IPS-18c (cell line): ENCODE measurements at regions not wholly inside any gene's neighbourhood (a gene's known extent, or its start where the extent isn't known, plus 50 kb on each side); places are given as distances from the start of the nearest gene placed in this dataset.
"Not testable (repeated sequence)": the region's sequence is repeated elsewhere in the genome, so short reads cannot be mapped to it uniquely, and the experiment has no call there.

ENCODE experiments used
- H3K4me3 ChIP-seq: 2 replicates; pipeline ENCODE4 v1.7.0; 2013; ENCODE audit warnings: low read depth, mild to moderate bottlenecking, low read length, moderate library complexity; ENCODE audit not compliant: insufficient read depth
- H3K9me3 ChIP-seq: one replicate; pipeline ENCODE4 v1.6.1; 2013; ENCODE audit warnings: mild to moderate bottlenecking, low read length, moderate library complexity; ENCODE audit not compliant: control insufficient read depth, insufficient read depth

DNA sequence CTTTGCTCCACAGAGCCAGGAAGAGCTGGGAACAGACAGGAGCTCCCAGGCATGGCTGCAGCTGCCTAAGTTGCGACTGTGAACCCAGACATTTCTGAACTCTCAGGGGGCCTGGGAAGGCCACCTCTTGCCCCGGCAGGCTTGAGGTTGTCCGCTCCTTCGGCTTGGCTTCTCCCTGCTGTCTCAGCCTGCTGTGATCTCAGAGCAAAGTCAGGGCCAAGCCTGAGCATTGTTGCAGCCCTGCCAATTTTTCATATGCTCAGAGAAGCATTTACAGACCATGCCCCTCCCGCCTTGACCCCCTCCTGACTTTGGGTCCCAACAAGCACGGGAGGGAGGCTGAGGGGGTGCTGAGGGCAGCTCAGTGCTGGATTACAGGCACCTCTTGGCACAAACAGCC is 1439.1 kb upstream of the FLRT2 start:
- no peak overlapping the region for H3K4me3 ChIP-seq
- H3K9me3 ChIP-seq = no peaks in the 10 kb centered on the region

- Histone ChIP-seq H3K4me3 (no peak overlapping the region), H3K9me3 (peaks cover 5% of the 10 kb centered on the region)
These were observed 1434.3 kb upstream of the FLRT2 start for GRCh38 chr14:84095681-84096080.

GRCh38 chr14:84098261-84098660 is 1431.7 kb upstream of the FLRT2 start:
- no peak overlapping the region for H3K4me3 ChIP-seq
- H3K9me3 ChIP-seq = peaks cover 5% of the 10 kb centered on the region

DNA sequence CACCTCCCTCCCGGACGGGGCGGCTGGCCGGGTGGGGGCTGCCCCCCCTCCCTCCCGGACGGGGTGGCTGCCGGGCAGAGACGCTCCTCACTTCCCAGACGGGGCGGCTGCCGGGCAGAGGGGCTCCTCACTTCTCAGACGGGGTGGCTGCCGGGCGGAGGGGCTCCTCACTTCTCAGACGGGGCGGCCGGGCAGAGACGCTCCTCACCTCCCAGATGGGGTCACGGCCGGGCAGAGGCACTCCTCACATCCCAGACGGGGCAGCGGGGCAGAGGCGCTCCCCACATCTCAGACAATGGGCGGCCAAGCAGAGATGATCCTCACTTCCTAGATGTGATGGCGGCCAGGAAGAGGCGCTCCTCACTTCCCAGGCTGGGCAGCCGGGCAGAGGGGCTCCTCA is 1430.4 kb upstream of the FLRT2 start:
- H3K4me3 ChIP-seq, H3K9me3 ChIP-seq: not testable (repeated sequence)

DNA sequence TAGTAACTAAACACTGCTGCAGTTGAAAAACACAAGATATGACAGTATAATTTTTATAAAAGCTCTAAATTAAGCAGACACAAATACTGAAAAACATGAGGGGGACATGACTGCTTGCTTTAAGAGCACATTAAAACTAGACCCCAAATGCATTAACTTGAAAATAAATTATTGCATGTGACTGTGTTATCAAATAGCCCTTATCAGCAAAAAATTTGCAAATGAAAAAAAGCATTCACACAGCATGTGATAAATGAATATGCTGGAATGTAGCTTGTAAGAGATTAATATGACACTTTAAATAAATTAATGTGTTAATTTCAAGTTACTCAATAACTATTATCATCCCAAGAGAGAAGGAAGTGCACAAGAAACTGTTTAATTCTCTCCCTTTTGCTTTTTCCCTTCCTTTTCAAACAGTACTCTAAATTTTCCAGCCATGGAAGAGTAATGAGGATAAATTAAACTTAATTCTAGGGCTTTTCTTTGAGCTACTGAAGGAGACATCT is 1422.1 kb upstream of the FLRT2 start:
- Histone ChIP-seq H3K9me3 (peaks cover 3% of the 10 kb centered on the region), H3K4me3 (no peak overlapping the region)

GRCh38 chr14:84108746-84109457 is 1421.0 kb upstream of the FLRT2 start:
- Histone ChIP-seq H3K9me3 (peaks cover 3% of the 10 kb centered on the region), H3K4me3 (no peak overlapping the region)

- no peak overlapping the region for H3K4me3 ChIP-seq
- H3K9me3 ChIP-seq = peaks cover 3% of the 10 kb centered on the region
These were observed 1417.4 kb upstream of the FLRT2 start for GRCh38 chr14:84112589-84112988.

GRCh38 chr14:84125676-84126075 is 1404.3 kb upstream of the FLRT2 start:
- no peak overlapping the region for H3K4me3 ChIP-seq
- H3K9me3 ChIP-seq = no peaks in the 10 kb centered on the region

DNA sequence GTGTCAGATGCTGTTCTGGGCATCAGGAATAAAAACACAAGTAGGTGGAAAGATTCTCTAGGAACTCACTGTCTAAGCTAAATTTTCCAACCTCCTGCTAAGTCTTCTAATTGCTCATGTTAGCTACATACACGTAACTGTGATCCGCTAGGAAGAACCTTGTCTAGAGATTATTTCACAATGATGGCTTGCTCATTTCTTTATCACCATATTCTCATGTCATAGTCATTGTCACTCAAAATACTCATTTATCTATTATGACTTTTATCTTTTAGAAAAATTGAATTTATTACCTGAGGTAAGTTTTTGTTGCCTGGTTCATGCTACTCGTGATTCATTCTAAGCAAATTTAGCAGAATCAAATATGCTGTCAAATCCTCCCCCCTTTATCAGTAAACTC is 1402.4 kb upstream of the FLRT2 start:
- Histone ChIP-seq H3K4me3 (no peak overlapping the region), H3K9me3 (no peaks in the 10 kb centered on the region)

DNA sequence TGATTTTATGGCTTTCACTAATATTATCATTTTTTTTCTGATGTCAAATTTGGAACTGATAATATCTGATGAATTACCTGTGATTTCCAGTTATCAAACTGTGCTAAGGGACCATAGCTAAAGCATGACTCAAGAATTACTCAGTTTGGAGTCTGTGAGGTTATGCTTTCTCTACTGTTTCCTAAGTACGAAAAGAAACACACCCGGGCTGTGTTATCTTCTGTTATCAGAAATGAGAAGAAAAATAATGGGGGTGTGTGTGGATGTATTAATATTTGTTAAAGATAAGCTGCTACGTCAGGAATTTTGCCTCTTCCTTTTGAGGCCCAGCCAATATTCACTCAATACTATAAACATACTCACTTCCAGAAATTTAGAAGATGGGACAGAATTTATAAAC is 1401.9 kb upstream of the FLRT2 start:
- Histone ChIP-seq H3K9me3 (no peaks in the 10 kb centered on the region), H3K4me3 (no peak overlapping the region)

GRCh38 chr14:84129007-84129406 is 1400.9 kb upstream of the FLRT2 start:
- no peaks in the 10 kb centered on the region for H3K9me3 ChIP-seq
- H3K4me3 ChIP-seq = no peak overlapping the region

GRCh38 chr14:84129941-84130340 is 1400.0 kb upstream of the FLRT2 start:
- no peak overlapping the region for H3K4me3 ChIP-seq
- H3K9me3 ChIP-seq = no peaks in the 10 kb centered on the region

- Histone ChIP-seq H3K9me3 (no peaks in the 10 kb centered on the region), H3K4me3 (no peak overlapping the region)
These were observed 1398.0 kb upstream of the FLRT2 start for GRCh38 chr14:84131924-84132323.

DNA sequence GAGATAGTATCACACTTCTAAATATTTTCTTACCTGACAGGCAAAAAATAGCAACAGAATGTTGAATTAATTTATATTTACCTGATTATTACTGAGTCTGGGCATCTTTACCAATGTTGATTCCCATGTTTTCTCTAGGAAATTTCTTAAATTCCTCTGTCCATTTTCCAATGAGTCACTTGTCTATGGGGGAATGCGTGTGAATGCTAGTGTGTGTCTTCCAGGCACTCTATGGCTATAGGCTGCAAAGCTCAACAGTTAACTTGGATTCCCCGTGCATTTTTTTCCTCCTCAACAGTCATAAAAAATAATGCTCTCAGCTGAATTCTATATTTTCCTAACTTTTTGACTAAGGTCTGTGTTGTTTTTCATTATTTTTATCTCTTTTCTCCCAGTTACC is 1385.8 kb upstream of the FLRT2 start:
- Histone ChIP-seq H3K4me3 (no peak overlapping the region), H3K9me3 (no peaks in the 10 kb centered on the region)

- Histone ChIP-seq H3K4me3 (no peak overlapping the region), H3K9me3 (no peaks in the 10 kb centered on the region)
These were observed 1377.5 kb upstream of the FLRT2 start for GRCh38 chr14:84152452-84152851.

DNA sequence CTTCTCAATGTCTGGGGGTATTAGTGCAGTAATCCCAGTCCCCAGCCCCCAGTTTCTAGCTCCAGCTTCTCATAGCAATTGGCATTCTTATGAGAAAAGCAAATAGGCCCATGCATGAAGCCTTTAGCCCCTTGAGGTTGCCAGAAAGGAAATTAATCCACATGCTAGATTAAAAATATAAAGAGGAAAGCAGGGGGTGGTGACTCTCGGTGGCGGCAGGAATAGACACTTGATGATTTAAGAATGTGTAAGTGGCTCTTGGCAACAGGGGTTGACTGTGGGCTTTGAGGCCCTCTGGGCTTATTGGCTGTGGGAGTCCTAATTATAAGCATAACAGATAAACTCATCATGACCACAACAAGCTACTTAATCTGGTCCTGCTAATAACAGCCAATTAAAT is 1367.3 kb upstream of the FLRT2 start:
- Histone ChIP-seq H3K9me3 (no peaks in the 10 kb centered on the region), H3K4me3 (no peak overlapping the region)

GRCh38 chr14:84167026-84167425 is 1362.9 kb upstream of the FLRT2 start:
- Histone ChIP-seq H3K4me3 (no peak overlapping the region), H3K9me3 (no peaks in the 10 kb centered on the region)

- no peaks in the 10 kb centered on the region for H3K9me3 ChIP-seq
- no peak overlapping the region for H3K4me3 ChIP-seq
These were observed 1349.6 kb upstream of the FLRT2 start for GRCh38 chr14:84180336-84180735.

GRCh38 chr14:84181072-84181471 is 1348.9 kb upstream of the FLRT2 start:
- Histone ChIP-seq H3K4me3 (no peak overlapping the region), H3K9me3 (no peaks in the 10 kb centered on the region)
